Liver (tissue), 8 donors: ENCODE measurements at regions not wholly inside any gene's neighbourhood (a gene's known extent, or its start where the extent isn't known, plus 50 kb on each side); places are given as distances from the start of the nearest gene placed in this dataset.
"Not testable (repeated sequence)": the region's sequence is repeated elsewhere in the genome, so short reads cannot be mapped to it uniquely, and the experiment has no call there.

Experiments used
- DNase-seq: peaks from one replicate; pipeline ENCODE4 v3.0.0-alpha.2; 2017; ENCODE audit warnings: low spot score
- H3K27ac ChIP-seq, 2 donors: one replicate each; pipeline ENCODE4 v1.7.0; 2013; ENCODE audit warnings: inconsistent platforms in 2 of 2, low read length in 2 of 2, control low read depth in 1 of 2, low read depth in 1 of 2, mild to moderate bottlenecking in 1 of 2
- H3K27me3 ChIP-seq, 4 donors: one replicate each; pipeline versions ENCODE4 v1.6.1 to v1.7.0; 2013; ENCODE audit warnings: low read length in 3 of 4, inconsistent platforms in 1 of 4, mild to moderate bottlenecking in 1 of 4, moderate library complexity in 1 of 4; ENCODE audit not compliant: control insufficient read depth in 4 of 4, insufficient read depth in 4 of 4
- H3K36me3 ChIP-seq, 4 donors: one replicate each; pipeline versions ENCODE4 v1.6.1 to v1.7.0; 2013; ENCODE audit warnings: low read length in 3 of 4, mild to moderate bottlenecking in 3 of 4, low read depth in 1 of 4, moderate library complexity in 1 of 4; ENCODE audit not compliant: control insufficient read depth in 4 of 4, insufficient read depth in 3 of 4
- H3K4me1 ChIP-seq, 4 donors: one replicate each; pipeline versions ENCODE4 v1.6.1 to v1.7.0; 2013; ENCODE audit warnings: low read length in 3 of 4, mild to moderate bottlenecking in 3 of 4, moderate library complexity in 1 of 4; ENCODE audit not compliant: control insufficient read depth in 4 of 4, insufficient read depth in 4 of 4
- H3K4me3 ChIP-seq, 3 donors: one replicate each; pipeline versions ENCODE4 v1.6.1 to v1.7.0; 2013; ENCODE audit warnings: low read length in 3 of 3, control low read depth in 1 of 3, low read depth in 1 of 3, mild to moderate bottlenecking in 1 of 3
- H3K9ac ChIP-seq, 2 donors: one replicate each; pipeline ENCODE4 v1.7.0; 2013; ENCODE audit warnings: low read length in 2 of 2, mild to moderate bottlenecking in 2 of 2, moderate library complexity in 2 of 2, control low read depth in 1 of 2, low read depth in 1 of 2
- H3K9me3 ChIP-seq, 4 donors: one replicate each; pipeline versions ENCODE4 v1.6.1 to v1.7.0; 2013; ENCODE audit warnings: low read length in 3 of 4; ENCODE audit not compliant: control insufficient read depth in 4 of 4
- EGR1 ChIP-seq, 2 donors: IDR thresholded peaks; 2 replicates each; pipeline ENCODE4 v1.6.1; 2016 to 2018; ENCODE audit warnings: antibody characterized with exemption in 2 of 2, low read depth in 2 of 2
- FOXA1 ChIP-seq: IDR thresholded peaks from 2 replicates; pipeline ENCODE4 v1.6.1; 2016; ENCODE audit warnings: antibody characterized with exemption
- GABPA ChIP-seq, 2 donors: IDR thresholded peaks in 1 of 2; conservative IDR thresholded peaks in 1 of 2; 2 replicates each; pipeline ENCODE4 v1.6.1; 2016; ENCODE audit warnings: antibody characterized with exemption in 2 of 2, mild to moderate bottlenecking in 1 of 2, moderate library complexity in 1 of 2
- HNF4A ChIP-seq, 2 donors: conservative IDR thresholded peaks; 2 replicates each; pipeline ENCODE4 v1.6.1; 2016; ENCODE audit warnings: antibody characterized with exemption in 2 of 2, mild to moderate bottlenecking in 2 of 2
- HNF4G ChIP-seq: IDR thresholded peaks from 2 replicates; pipeline ENCODE4 v1.6.1; 2016; ENCODE audit warnings: antibody characterized with exemption
- JUND ChIP-seq, 2 donors: IDR thresholded peaks; 2 replicates each; pipeline ENCODE4 v1.6.1; 2016; ENCODE audit warnings: antibody characterized with exemption in 2 of 2
- NR2F2 ChIP-seq: IDR thresholded peaks from 2 replicates; pipeline ENCODE4 v1.6.1; 2016; ENCODE audit warnings: antibody characterized with exemption
- RAD21 ChIP-seq, 2 donors: IDR thresholded peaks; 2 replicates each; pipeline ENCODE4 v1.6.1; 2016; ENCODE audit warnings: antibody characterized with exemption in 2 of 2, mild to moderate bottlenecking in 2 of 2
- RXRA ChIP-seq, 2 donors: IDR thresholded peaks; 2 replicates each; pipeline ENCODE4 v1.6.1; 2017 to 2018; ENCODE audit warnings: antibody characterized with exemption in 2 of 2, mild to moderate bottlenecking in 1 of 2
- SP1 ChIP-seq: IDR thresholded peaks from 2 replicates; pipeline ENCODE4 v1.6.1; 2018; ENCODE audit warnings: antibody characterized with exemption, mild to moderate bottlenecking
- TAF1 ChIP-seq: conservative IDR thresholded peaks from 2 replicates; pipeline ENCODE4 v1.6.1; 2016; ENCODE audit warnings: antibody characterized with exemption, mild to moderate bottlenecking
- YY1 ChIP-seq: IDR thresholded peaks from 2 replicates; pipeline ENCODE4 v1.6.1; 2016; ENCODE audit warnings: antibody characterized with exemption, mild to moderate bottlenecking
- WGBS: extraction: QIAGEN DNeasy Blood & Tissue Kit; methylation state at CpG from one replicate; pipeline ENCODE4 v1.1.7; 2013; 5-methylcytosine and 5-hydroxymethylcytosine counted together
- TF ChIP-seq, protein P1 (sequence below): IDR thresholded peaks from 2 replicates; pipeline ENCODE4 v1.6.1; 2016; ENCODE audit warnings: antibody characterized with exemption
- TF ChIP-seq, protein P2 (sequence below): IDR thresholded peaks from 2 replicates; pipeline ENCODE4 v1.6.1; 2016; ENCODE audit warnings: antibody characterized with exemption
- TF ChIP-seq, protein P3 (sequence below): IDR thresholded peaks from 2 replicates; pipeline ENCODE4 v1.6.1; 2016; ENCODE audit warnings: antibody characterized with exemption
- TF ChIP-seq, protein P4 (sequence below): fragments of 150-350 bp; IDR thresholded peaks from 2 replicates; pipeline ENCODE4 v1.5.1; 2017; ENCODE audit warnings: improper control_type of control experiment, low read depth, low read length; ENCODE audit not compliant: missing input control
- donor health status: healthy.
- donor health status: healthy.
- donor health status: healthy.
- donor health status: healthy.
- donor health status: healthy.

DNA sequence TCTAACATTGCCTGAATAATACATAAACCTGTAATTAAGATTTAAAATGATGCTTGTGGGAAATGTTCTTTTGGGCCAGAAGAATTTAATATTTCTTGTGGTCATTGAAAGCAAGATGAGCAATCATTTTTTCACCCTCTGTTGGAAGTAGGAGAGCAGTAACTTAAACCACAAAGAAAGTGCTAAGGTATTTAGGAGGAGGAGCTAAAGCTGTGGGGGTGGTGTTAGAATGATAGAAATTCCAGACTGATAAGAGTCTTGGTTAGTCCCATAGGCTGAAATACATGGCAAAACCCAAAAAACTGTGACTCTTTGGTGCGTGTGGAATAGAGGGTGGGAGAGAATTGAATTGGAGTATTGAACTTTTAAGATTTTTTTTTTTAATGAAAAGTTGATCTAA is 247.0 kb downstream of the YTHDC2 start (continued):
- TF ChIP-seq, protein P1, sequence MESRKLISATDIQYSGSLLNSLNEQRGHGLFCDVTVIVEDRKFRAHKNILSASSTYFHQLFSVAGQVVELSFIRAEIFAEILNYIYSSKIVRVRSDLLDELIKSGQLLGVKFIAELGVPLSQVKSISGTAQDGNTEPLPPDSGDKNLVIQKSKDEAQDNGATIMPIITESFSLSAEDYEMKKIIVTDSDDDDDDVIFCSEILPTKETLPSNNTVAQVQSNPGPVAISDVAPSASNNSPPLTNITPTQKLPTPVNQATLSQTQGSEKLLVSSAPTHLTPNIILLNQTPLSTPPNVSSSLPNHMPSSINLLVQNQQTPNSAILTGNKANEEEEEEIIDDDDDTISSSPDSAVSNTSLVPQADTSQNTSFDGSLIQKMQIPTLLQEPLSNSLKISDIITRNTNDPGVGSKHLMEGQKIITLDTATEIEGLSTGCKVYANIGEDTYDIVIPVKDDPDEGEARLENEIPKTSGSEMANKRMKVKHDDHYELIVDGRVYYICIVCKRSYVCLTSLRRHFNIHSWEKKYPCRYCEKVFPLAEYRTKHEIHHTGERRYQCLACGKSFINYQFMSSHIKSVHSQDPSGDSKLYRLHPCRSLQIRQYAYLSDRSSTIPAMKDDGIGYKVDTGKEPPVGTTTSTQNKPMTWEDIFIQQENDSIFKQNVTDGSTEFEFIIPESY, result no peak
- TF ChIP-seq, protein P2, sequence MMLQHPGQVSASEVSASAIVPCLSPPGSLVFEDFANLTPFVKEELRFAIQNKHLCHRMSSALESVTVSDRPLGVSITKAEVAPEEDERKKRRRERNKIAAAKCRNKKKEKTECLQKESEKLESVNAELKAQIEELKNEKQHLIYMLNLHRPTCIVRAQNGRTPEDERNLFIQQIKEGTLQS, result no peak
- TF ChIP-seq NR2F2, result no peak
- TF ChIP-seq GABPA (IDR thresholded peaks at IDR 0.05 in 1 of 2, conservative IDR thresholded peaks at IDR 0.05 in 1 of 2), result no peak
- no peak for TF ChIP-seq FOXA1

DNA sequence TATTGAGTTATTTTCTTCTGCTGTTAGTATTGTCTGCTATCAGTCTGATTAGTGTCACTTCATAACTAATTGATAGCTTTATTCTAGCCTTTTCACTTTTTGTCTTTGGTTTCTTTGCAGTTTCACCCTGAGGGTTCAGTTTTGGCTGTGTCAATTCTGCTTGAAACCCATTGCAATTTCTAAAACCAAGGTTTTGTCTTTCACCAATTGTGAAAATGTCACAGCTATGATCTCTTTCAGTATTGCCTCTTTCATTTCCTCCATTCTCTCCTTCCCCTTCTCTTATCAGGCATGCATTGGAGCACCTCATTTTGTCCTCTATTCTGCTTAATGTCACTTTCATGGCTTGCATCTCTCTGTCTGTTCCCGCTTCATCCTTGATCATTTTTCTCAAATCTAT is 248.1 kb downstream of the YTHDC2 start:
- TF ChIP-seq JUND (IDR thresholded peaks at IDR 0.05) (no peak), HNF4A (conservative IDR thresholded peaks at IDR 0.05) (no peak), YY1 (no peak), GABPA (IDR thresholded peaks at IDR 0.05 in 1 of 2, conservative IDR thresholded peaks at IDR 0.05 in 1 of 2) (no peak), EGR1 (IDR thresholded peaks at IDR 0.05; ENCODE audit: low read depth in 2 of 2) (no peak), RXRA (IDR thresholded peaks at IDR 0.05) (no peak), SP1 (no peak), RAD21 (IDR thresholded peaks at IDR 0.05) (no peak), HNF4G (no peak), TAF1 (no peak), FOXA1 (no peak), NR2F2 (no peak)
- TF ChIP-seq, protein P1, result no peak
- TF ChIP-seq, protein P3, sequence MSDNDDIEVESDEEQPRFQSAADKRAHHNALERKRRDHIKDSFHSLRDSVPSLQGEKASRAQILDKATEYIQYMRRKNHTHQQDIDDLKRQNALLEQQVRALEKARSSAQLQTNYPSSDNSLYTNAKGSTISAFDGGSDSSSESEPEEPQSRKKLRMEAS, result no peak
- TF ChIP-seq, protein P2, result no peak
- WGBS, result 88% methylated on average over 1 of the region's 1 CpG
- DNase-seq, result no peak
- no peak overlapping the region for H3K4me3 ChIP-seq
- H3K9ac ChIP-seq, result no peak overlapping the region
- no peaks in the 10 kb centered on the region for H3K27me3 ChIP-seq
- no peaks in the 10 kb centered on the region for H3K4me1 ChIP-seq
- H3K9me3 ChIP-seq, result peaks cover 0 to 14% (median 2%) of the 10 kb centered on the region in 4 donors
- H3K27ac ChIP-seq, result no peak overlapping the region
- H3K36me3 ChIP-seq, result no peaks in the 10 kb centered on the region

DNA sequence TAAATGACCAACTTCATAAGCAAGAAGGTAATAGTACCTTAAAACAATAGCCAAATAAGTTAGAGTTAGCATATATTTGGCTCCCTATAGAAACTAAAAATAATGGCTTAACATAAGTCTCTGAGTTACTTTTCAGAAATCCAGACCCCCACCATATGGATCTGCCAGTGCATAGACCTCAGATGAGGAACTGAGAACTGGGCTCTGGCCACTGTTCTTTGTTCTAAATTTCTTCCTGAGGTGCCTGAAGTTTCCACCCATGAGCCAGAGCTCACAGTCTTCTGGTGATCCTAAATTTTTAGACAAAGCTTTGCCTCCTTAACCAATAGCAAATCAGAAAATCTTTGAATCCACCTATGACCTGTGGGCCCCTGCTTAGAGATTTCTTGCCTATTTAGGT is 250.9 kb downstream of the YTHDC2 start:
- H3K36me3 ChIP-seq, result peaks cover 0 to 2% (median 0%) of the 10 kb centered on the region in 4 donors
- TF ChIP-seq RXRA (IDR thresholded peaks at IDR 0.05), result no peak
- TF ChIP-seq FOXA1, result no peak
- TF ChIP-seq, protein P4, sequence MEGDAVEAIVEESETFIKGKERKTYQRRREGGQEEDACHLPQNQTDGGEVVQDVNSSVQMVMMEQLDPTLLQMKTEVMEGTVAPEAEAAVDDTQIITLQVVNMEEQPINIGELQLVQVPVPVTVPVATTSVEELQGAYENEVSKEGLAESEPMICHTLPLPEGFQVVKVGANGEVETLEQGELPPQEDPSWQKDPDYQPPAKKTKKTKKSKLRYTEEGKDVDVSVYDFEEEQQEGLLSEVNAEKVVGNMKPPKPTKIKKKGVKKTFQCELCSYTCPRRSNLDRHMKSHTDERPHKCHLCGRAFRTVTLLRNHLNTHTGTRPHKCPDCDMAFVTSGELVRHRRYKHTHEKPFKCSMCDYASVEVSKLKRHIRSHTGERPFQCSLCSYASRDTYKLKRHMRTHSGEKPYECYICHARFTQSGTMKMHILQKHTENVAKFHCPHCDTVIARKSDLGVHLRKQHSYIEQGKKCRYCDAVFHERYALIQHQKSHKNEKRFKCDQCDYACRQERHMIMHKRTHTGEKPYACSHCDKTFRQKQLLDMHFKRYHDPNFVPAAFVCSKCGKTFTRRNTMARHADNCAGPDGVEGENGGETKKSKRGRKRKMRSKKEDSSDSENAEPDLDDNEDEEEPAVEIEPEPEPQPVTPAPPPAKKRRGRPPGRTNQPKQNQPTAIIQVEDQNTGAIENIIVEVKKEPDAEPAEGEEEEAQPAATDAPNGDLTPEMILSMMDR, result no peak
- TF ChIP-seq, protein P1, result no peak
- no peak for TF ChIP-seq HNF4A (conservative IDR thresholded peaks at IDR 0.05)
- TF ChIP-seq, protein P2, result no peak
- no peak for TF ChIP-seq SP1
- H3K27ac ChIP-seq, result no peak overlapping the region
- no peak overlapping the region for H3K9ac ChIP-seq
- H3K9me3 ChIP-seq, result peaks cover 0 to 18% (median 4%) of the 10 kb centered on the region in 4 donors
- H3K4me3 ChIP-seq, result no peak overlapping the region
- DNase-seq, result no peak
- H3K27me3 ChIP-seq, result no peaks in the 10 kb centered on the region
- no peaks in the 10 kb centered on the region for H3K4me1 ChIP-seq

DNA sequence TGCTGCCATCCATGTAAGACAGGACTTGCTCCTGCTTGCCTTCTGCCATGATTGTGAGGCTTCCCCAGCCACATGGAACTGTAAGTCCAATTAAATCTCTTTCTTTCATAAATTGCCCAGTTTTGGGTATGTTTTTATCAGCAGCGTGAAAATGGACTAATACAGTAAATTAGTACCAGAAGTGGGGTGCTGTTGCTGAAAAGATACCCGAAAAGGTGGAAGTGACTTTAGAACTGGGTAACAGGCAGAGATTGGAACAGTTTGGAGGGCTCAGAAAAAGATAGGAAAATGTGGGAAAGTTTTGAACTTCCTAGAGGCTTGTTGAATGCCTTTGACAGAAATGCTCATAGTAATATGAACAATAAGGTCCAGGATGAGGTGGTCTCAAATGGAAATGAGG is 253.3 kb downstream of the YTHDC2 start:
- H3K27ac ChIP-seq, H3K9ac ChIP-seq, H3K4me1 ChIP-seq, H3K4me3 ChIP-seq, H3K27me3 ChIP-seq, H3K36me3 ChIP-seq, DNase-seq: not testable (repeated sequence)
- 40% methylated on average over 2 of the region's 2 CpGs for WGBS
- peaks cover 0 to 18% (median 4%) of the 10 kb centered on the region in 4 donors for H3K9me3 ChIP-seq
